Ovary (tissue), 3 donors: ENCODE measurements at regions not wholly inside any gene's neighbourhood (a gene's known extent, or its start where the extent isn't known, plus 50 kb on each side); places are given as distances from the start of the nearest gene placed in this dataset.

ENCODE experiments used
- CTCF ChIP-seq, 3 donors: fragments of 450-650 bp in 2 of 3; fragments of 200-600 bp in 1 of 3; IDR thresholded peaks; one replicate each; pipeline versions ENCODE4 v1.5.1 to v1.8.0; 2016 to 2022; ENCODE audit warnings: antibody characterized with exemption in 3 of 3, mild to moderate bottlenecking in 1 of 3
- EP300 ChIP-seq: sonication (generic); formaldehyde crosslinking; IDR thresholded peaks from one replicate; pipeline ENCODE4 v1.6.1; 2017; ENCODE audit warnings: antibody characterized with exemption
- POLR2A ChIP-seq: fragments of 450-650 bp; IDR thresholded peaks from one replicate; pipeline ENCODE4 v1.6.1; 2017; ENCODE audit warnings: antibody characterized with exemption, mild to moderate bottlenecking, moderate library complexity
- donor health status: DM: no; HTN: no; CAD: no.

- no peak for TF ChIP-seq CTCF (IDR thresholded peaks at IDR 0.05)
- TF ChIP-seq EP300: no peak
- no peak for TF ChIP-seq POLR2A
Observed at GRCh38 chr2:67604360-67604759, 207.2 kb downstream of the ETAA1 start.
